ENCODE measurements at regions not wholly inside any gene's neighbourhood (a gene's known extent, or its start where the extent isn't known, plus 50 kb on each side); places are given as distances from the start of the nearest gene placed in this dataset.

DNA sequence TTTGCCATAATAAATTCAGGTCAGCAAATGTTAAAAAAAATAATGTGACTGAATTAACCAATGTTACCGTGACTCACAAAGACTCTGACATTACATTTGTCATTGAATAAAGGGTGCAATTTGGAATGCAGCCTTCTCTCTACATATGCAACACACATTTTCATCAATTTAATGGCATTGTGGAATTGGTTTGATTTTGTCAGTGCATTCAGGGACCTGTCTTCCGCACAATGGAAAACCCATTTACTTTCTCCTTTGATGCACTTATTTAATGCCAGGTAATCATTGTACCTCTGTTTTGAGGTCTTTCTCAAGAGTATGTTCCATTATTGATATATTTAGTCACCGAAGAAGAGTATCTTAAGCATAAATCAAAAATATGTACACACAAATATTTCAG lies 1099.3 kb downstream of the SOCS6 start:
- intact Hi-C loops (cut with DNase I): no loop called here
- H3K4me1 ChIP-seq: no peaks in the 10 kb centered on the region

DNA sequence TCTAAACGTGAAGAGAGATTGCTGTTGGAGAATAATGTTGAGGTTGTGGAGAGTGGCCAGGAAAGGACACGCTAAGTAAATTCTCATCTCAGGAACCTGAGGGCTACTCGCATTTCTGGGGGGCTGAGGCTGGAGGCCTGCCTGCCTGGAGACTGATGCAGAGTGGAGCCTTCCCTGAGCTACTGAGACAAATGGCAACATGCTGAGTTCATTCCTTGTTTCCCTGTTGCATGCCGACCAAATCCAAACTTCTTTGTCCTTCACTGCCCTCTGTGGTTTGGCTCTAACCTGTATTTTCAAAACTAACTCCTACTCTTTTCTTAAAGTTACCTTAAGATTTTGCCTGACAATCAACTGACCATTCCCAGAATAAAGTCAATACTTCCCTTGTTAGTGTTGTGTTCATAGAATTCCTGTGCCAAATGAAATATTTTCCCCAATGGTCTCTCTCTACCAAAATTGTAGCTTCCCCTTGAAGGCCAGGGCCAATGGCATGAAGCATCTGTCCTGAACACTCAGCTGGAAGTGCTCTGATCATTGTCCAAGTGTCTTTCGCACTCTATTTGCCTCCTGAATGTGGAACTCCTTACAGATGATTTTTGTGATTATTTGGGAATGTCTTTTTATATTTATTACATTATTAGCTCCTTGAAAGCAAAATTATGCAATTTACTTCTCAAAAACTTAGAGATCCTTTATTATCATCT lies 1085.6 kb downstream of the SOCS6 start:
- no peak for DNase-seq
- Histone ChIP-seq H3K36me3 (no peaks in the 10 kb centered on the region), H3K27me3 (no peaks in the 10 kb centered on the region), H3K4me3 (no peak overlapping the region), H3K9me3 (no peaks in the 10 kb centered on the region), H3K4me1 (no peaks in the 10 kb centered on the region), H3K27ac (no peak overlapping the region)
- intact Hi-C loops (cut with DNase I): no loop called here
- TF ChIP-seq, protein P1, sequence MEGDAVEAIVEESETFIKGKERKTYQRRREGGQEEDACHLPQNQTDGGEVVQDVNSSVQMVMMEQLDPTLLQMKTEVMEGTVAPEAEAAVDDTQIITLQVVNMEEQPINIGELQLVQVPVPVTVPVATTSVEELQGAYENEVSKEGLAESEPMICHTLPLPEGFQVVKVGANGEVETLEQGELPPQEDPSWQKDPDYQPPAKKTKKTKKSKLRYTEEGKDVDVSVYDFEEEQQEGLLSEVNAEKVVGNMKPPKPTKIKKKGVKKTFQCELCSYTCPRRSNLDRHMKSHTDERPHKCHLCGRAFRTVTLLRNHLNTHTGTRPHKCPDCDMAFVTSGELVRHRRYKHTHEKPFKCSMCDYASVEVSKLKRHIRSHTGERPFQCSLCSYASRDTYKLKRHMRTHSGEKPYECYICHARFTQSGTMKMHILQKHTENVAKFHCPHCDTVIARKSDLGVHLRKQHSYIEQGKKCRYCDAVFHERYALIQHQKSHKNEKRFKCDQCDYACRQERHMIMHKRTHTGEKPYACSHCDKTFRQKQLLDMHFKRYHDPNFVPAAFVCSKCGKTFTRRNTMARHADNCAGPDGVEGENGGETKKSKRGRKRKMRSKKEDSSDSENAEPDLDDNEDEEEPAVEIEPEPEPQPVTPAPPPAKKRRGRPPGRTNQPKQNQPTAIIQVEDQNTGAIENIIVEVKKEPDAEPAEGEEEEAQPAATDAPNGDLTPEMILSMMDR (IDR thresholded peaks at IDR 0.05): no peak
- ATAC-seq: no peak

More for the DNA sequence above, 1099.3 kb downstream of the SOCS6 start:
- no peak overlapping the region for H3K27ac ChIP-seq
- no peak overlapping the region for H3K4me3 ChIP-seq
- H3K36me3 ChIP-seq: no peaks in the 10 kb centered on the region
- ATAC-seq (no peak), DNase-seq (no peak)
- H3K27me3 ChIP-seq: no peaks in the 10 kb centered on the region
- TF ChIP-seq, protein P1 (IDR thresholded peaks at IDR 0.05): no peak
- no peaks in the 10 kb centered on the region for H3K9me3 ChIP-seq

DNA sequence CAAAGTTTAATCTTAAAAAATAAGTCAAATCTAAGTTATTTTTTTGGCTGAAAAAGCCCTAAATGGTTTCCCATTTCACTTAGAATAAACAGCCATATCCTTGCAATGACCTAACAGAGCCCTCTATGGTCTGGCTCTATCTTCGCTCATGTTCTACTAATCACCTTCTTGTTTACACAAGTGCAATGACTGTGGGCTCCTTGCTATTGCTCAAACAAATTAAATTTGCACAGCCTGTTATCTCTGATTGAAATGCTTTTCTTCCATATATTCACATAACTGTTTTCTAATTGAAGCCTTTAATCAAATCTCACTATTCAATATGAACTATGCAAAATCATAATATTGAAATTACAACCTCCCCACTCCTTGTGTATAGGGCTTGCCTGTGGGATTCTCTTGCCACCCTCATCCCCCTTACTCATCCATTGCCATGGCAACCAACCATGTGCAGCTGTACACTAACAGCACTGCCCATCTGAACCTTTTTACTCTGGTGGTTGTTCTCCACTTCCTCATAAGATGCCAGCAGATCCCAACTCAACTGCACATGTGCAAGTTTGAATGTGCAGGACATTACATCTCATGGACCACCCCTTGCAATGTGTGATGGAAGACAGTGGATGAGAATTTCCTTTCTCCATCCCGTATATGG lies 1083.2 kb downstream of the SOCS6 start:
- H3K4me3 ChIP-seq: no peak overlapping the region
- ATAC-seq: no peak
- H3K36me3 ChIP-seq: no peaks in the 10 kb centered on the region
- no peaks in the 10 kb centered on the region for H3K27me3 ChIP-seq
- H3K4me1 ChIP-seq: no peaks in the 10 kb centered on the region
- H3K9me3 ChIP-seq: peaks cover 0 to 3% of the 10 kb centered on the region in 2 donors
- no peak for DNase-seq
- H3K27ac ChIP-seq: no peak overlapping the region
- TF ChIP-seq, protein P1 (IDR thresholded peaks at IDR 0.05): no peak
- intact Hi-C loops (cut with DNase I): no loop called here

DNA sequence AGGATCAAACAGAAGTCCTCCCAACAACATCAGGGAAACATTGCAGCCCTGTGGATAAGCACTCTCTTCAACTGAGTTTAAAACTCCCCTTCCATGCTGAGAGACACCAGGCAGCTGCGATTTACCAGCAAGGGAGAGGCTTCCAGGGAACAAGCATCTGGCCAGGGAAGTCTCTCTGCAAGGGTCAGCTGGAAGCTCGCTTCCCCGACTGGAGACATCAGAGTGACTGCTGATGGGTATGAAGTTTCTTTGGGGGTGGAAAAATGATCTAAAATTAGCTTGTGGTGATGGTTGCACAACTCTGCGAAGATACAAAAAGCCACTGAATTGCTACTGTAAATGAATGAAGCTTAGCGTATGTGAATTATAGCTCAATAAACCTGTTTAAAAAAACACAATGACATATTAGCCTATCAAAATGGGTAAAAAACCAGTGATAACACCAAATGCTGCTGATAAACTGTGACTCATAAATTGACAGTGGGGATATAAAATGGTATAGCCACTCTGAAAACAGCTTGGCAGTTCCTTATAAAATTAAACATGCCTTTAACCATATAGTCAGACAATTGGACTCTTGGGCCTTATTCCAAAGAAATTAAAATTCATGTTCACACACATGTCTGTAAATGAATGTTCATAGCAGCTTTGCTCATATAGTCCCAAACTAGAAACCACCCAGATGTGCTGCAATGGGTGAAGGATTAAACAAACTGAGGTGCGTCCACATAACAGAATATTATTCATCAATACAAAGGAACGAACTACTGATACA lies 1082.0 kb downstream of the SOCS6 start:
- intact Hi-C loops (cut with DNase I): no loop called here
- no peak for ATAC-seq

More for the DNA sequence above, 1082.0 kb downstream of the SOCS6 start:
- no peak overlapping the region for H3K4me3 ChIP-seq
- no peaks in the 10 kb centered on the region for H3K4me1 ChIP-seq
- TF ChIP-seq, protein P1 (IDR thresholded peaks at IDR 0.05): no peak
- H3K9me3 ChIP-seq: peaks cover 0 to 15% of the 10 kb centered on the region in 2 donors
- H3K27me3 ChIP-seq: no peaks in the 10 kb centered on the region
- peak in 1 of 4 donors; percentile 51 for DNase-seq
- H3K36me3 ChIP-seq: no peaks in the 10 kb centered on the region
- no peak overlapping the region for H3K27ac ChIP-seq

All from left lung (tissue), 4 donors.